ENCODE measurements at regions not wholly inside any gene's neighbourhood (a gene's known extent, or its start where the extent isn't known, plus 50 kb on each side); places are given as distances from the start of the nearest gene placed in this dataset.

DNA sequence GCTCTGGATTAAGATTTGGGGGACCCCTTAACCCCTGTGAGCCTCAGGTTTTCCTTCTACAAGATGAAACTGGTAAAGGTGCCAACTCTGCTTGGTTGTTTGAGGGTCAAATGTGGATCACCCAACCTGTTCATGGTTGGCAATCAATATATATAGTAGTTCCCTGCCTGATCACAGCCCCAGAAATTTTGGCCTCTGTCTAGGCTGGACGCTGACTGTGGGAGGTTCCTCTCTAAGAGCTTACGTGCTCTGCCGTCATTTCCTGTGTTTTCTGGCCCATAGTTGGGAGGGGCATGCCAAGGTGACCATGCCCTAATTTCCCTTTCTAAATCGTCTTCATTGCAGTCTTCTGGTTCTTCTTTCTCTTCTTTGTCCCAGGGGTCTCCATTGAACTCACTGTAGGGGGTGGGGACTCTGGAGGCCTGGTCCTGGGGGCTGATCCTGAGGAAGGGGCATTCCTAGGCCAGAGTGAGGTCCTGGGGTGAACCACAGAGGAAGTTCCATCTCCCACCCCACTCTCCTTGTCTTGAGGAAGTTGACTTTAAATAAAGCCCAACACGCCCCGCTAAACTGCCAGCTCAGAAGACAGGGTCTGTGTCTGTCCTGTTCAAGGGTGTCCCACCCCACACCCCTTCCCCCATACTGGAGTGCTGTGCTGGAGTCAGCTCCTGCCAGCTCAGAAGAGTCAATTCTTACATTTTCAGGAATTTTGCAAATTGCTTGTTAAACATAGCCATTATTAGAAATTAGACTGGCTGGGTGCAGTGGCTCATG lies 98.9 kb upstream of the SDK1 start:
- TF ChIP-seq, protein P1, sequence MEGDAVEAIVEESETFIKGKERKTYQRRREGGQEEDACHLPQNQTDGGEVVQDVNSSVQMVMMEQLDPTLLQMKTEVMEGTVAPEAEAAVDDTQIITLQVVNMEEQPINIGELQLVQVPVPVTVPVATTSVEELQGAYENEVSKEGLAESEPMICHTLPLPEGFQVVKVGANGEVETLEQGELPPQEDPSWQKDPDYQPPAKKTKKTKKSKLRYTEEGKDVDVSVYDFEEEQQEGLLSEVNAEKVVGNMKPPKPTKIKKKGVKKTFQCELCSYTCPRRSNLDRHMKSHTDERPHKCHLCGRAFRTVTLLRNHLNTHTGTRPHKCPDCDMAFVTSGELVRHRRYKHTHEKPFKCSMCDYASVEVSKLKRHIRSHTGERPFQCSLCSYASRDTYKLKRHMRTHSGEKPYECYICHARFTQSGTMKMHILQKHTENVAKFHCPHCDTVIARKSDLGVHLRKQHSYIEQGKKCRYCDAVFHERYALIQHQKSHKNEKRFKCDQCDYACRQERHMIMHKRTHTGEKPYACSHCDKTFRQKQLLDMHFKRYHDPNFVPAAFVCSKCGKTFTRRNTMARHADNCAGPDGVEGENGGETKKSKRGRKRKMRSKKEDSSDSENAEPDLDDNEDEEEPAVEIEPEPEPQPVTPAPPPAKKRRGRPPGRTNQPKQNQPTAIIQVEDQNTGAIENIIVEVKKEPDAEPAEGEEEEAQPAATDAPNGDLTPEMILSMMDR (IDR thresholded peaks at IDR 0.05) = no peak
- no peak for TF ChIP-seq EP300 (IDR thresholded peaks at IDR 0.05)
